IPS-11a (cell line): ENCODE measurements at regions not wholly inside any gene's neighbourhood (a gene's known extent, or its start where the extent isn't known, plus 50 kb on each side); places are given as distances from the start of the nearest gene placed in this dataset.
"Not testable (repeated sequence)": the region's sequence is repeated elsewhere in the genome, so short reads cannot be mapped to it uniquely, and the experiment has no call there.

Experiments
- H3K4me3 ChIP-seq: one replicate; pipeline ENCODE4 v1.5.1; 2013; ENCODE audit warnings: low read depth, low read length, control low read depth

DNA sequence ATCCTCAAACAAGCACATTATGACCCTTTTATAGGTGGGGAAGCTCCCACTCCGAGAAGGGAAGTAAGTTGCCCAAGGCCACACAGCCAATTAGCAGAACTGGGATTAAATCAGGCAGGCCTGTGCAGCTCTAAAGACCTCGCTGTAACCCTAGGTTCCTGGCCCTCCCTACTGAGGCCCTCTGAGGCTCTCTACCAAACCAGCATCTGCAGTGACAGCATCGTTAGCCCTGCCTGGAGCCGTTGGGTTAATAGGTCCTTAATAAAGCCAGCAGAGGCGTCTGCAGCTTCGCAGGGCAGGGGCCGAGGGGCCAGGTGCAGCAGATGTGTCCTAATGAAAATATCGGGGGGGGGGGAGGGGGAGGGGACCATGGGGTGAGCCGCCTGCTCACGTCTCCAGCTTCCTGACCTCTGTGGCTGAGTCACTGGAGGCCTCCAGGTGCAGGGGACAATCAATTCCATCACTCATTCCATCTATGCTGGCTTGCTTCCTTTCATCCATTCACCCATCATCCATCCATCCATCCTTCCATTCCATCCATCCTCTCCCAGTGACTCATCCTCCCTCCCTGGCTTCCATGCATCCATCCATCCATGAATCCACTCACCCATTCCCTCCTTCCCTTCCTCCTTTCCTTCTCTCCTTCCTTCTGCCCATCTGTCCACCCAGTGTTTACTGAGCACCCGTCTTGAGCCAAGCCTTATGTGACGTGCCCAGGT is 203.9 kb downstream of the C9orf50 start:
- H3K4me3 ChIP-seq: no peak overlapping the region

DNA sequence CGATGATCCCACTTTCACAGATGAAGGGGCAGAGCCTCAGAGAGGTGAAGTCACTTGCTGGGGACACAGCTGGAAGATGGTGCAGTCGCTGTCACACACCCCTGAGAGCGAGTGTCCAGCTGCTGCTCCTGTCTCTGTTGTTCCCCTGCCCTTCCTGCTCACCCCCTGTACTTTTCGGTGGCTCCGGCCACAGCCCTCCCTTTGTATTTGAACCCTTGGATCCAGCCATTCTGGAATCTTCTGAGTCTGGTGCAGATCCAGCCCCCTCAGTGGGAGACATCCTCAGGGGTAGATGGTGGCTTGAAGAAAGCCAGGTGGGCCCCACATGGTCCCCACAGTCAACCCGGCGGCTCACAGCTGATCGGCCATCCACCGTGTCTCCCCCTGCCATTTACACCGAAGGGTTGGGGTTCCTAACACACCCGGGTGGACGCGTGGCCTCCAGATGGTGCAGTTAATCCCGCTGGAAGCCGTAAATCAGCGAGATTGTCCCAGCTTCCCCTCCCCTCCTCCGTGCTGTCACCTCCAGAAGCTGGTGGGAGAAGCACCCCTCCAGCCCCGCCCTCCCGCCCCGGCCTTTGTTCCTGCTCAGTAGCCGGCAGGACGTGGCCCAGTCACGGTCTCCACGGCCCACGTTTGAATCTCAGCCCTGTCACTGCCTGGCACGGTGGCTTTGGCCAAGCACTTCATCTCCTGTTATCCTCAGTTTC is 204.8 kb downstream of the C9orf50 start:
- H3K4me3 ChIP-seq: no peak overlapping the region

DNA sequence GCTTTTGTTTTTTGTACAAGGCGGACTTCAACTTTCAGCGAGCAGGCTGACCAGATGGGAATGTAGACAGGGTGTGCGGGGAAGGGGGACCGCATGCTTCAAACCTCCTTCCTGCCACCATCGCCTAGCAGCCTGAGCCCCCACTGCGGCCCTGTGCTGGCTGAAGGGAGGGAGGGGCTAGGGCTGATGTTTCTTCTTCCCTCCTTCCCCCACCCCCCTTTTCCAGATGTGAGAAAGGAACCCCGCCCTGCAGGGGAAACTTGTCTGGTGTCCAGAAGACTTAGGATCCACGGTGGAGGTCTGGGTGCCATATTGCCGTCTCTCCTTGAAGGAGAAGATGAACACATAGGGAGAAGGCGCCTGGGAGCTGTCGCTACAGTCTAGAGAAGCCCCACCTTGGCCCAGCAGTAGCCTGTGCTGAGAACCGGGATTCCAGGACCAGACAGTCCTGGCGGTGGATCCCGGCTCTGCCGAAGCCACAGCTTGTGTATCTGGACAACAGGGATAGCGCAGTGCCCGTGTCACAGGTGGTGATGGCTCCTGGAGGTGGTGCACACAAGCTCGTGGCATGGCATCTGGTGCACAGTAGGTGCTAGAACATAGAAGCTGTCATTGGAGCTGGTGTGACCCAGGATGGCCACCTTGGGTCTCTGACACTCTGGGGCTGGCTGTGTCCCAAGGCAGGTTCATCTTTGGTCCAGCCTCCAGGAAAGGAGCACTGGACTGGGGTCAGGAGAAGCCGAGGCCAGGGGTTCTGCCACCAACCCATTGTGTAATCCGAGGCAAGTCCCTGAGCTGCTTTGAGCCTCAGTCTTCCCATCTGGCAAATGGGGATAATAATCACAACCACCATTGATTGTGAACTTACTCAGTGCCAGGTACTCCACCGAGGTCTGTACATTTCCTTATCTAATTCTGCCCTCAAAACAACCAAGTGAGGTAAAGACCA is 205.6 kb downstream of the C9orf50 start:
- no peak overlapping the region for H3K4me3 ChIP-seq

DNA sequence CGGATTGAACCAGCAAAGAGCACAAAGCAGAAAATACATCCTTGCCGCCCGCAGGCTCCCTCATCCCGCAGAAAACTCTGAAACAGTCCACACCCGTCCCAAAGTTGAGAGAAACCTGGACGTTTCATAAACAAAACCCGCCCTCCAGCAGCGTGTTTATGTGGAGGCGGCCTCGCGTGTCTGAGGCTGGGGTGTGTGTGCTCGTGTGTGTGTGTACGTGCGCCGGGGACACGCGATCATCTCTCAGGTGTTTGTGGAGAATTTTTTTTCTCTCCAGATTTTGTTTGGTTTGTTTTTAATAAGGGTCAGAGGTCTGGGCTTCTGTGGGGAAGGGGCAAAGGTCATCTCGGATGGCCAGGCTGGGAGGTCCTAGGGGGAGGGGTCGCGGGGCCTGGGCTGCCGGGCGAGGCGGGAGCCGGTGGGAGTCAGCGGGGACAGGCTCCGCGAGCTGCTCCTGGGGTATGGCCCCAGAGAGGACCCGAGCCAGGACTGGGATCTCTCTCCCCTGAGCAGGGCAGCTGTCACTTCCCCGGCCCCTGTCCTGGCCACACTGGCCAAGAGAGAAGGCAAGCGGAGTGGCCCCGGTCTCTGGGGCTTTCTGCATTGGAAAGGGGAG is 206.4 kb downstream of the C9orf50 start:
- H3K4me3 ChIP-seq: no peak overlapping the region

DNA sequence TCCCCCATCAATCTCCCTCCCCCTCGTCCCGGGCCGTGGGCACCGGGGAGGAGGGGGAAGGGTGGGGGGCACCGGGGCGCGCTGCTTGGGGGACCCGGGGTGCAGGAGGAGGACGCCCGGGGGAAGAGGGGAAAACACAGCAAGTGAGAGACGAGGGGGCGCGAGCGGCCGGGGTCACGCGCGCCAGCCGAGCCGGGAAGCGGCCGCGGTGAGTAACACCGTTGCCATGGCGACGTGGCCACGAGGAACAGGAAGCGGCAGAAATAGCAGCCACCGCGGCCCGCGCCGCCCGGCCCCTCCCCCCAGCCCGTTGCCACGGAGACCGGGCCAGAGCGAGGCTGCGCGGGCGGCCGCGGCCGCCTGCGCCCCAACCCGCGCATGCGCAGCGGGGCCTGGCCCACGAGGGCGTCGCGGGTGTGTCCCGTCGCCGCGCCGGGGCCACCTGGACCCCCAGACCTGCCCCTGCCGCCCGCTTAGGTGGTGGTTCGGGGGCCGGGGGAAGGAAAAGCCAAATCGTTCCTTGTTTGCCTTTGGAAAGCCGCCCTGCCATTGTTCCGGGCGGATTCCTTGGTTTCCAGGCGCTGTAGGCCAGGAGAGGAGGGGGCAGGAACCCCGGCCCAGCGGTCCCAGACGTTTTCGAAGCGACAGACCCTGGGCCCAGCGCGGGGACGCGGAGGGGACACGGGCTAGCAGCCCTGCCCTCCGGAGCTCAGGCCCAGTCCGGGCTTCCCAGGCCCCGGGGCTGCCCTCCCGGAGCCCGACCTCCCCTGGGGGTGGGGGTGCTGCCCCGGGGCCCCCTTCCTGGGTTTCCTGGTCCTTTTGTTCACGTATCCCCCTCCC is 207.1 kb downstream of the C9orf50 start:
- H3K4me3 ChIP-seq: peak overlapping the region; percentile 24

DNA sequence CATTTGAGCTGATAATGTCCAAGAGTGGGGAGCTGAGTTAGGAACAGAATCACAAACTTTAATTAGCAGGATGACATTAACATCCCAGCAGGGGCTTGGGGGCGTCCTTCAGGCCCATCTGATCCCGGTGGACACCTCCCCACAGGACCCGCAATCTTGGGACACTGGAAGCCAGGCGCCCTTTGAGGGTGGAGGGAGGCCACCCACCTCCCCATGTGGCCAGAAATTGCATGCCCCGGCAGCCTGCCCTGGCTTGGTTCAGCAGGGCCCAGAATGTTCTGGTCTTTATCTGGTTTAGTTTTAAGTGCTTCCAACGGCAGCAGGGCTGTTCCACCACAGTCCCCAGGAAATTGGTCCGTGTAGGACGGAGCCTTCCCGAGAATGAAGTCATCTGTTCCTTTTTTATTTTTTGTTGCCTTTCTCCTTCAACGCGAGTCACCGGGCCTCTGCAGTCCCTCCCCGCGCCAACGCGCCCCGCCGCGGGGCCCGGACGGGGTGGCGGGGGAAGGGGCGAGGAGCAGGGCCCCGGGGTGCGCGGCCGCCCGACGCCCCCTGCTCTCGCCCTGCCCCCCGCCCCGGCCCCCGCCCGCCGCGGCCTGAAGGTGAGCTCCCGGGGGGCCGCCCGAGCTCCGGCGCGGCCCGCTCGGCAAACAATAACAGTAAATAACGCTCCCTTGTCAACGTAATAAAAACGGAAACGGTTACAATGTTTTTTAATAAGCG is 207.9 kb downstream of the C9orf50 start:
- peak overlapping the region; percentile 24 for H3K4me3 ChIP-seq

DNA sequence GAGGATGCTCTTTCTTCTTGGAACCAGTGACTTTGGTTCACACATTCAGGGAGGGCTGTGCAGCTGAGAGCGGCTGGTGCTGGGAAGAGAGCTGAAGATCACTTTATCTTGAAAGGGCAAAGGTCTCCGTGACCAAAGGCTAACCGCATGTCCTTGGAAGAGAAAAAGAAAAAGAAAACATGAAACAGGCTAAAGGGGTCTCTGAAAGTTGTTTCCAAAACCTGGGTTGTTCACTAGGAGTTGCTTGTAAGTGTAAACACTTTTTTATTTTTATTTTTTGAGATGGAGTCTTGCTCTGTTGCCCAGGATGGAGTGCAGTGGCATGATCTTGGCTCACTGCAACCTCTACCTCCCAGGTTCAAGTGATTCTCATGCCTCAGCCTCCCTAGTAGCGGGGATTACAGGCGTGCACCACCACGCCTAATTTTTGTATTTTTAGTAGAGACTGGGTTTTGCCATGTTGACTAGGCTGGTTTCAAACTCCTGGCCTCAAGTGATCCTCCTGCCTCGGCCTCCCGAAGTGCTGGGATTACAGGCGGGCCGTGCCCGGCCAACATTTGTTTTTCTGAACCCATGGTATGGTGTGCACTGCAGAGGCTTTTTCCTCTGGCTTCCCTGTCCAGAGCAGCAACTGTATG is 208.6 kb downstream of the C9orf50 start:
- H3K4me3 ChIP-seq: not testable (repeated sequence)

DNA sequence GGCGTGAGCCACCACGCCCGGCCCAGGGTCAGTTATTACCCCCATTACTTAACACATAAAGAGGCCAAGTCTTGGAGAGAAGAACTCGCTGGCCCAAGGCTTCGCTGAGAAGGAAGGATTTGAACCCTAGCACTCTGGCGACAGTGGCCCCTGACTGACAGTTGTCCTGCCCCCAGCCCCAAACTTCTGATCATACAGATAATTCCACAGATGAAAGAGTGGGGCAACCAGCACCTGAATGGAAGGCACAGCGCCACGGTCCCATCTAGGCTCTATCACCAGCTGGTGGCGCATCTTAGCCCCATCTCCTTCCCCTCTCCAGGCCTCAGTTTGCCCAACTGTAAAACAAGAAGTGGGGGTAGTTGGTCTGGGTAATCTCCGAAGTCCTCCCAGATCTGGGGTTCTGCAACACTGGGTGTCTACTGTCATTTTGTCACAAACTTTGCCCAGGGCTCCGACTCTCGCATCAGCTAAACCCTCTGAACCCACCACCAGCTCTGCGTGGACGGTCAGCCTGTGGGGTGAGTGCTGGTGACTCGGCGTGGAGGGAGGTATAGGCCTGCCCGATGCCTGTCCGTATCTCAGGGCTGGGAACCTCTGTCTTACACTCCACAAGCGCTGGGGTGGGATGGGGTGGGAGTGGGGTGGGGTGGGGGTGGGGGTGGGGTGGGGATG is 209.3 kb downstream of the C9orf50 start:
- H3K4me3 ChIP-seq: no peak overlapping the region

DNA sequence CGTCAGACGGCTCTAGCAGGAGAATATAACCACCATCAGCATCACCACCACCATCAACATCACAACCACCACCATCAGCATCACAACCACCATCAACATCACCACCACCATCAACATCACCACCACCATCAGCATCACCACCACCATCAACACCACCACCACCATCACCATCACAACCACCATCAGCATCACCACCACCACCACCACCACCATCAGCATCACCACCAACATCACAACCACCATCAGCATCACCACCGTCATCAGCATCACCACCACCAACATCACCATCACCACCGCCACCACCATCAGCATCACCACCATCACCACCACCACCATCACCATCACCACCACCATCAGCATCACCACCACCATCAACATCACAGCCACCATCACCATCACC is 210.7 kb downstream of the C9orf50 start:
- no peak overlapping the region for H3K4me3 ChIP-seq

DNA sequence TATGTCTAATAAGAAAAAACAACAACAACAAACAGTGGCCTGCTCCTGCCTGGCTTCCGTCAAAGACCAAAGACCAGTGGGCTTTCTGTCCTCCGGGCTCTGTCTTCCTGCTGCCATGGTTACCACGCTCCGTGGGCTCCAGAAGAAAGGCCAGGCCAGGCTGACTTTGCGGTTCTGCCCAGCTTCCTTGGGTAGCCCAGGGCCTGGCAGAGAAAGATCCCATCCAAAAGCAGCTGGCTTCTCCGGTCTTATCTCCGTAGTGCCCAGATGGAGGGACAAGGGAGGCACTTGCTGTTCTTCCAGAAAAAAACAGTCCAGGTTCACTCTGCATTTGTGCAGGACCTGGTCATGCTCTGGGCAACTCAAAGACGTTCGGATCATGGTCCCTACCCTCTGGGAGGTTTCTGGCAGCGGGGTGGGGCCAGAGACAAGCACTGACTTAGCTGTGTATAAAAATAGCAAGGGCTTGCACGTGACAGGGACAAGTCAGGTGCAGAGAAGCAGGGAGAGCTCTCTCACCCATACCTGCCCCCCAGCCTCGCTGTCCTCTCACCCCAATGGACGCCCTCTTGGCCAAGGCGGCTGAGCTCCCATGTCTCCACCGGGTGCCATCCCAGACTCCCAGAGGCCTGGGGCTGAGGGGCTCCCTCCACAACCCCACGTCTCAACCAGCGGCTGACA is 212.2 kb downstream of the C9orf50 start:
- H3K4me3 ChIP-seq: no peak overlapping the region

DNA sequence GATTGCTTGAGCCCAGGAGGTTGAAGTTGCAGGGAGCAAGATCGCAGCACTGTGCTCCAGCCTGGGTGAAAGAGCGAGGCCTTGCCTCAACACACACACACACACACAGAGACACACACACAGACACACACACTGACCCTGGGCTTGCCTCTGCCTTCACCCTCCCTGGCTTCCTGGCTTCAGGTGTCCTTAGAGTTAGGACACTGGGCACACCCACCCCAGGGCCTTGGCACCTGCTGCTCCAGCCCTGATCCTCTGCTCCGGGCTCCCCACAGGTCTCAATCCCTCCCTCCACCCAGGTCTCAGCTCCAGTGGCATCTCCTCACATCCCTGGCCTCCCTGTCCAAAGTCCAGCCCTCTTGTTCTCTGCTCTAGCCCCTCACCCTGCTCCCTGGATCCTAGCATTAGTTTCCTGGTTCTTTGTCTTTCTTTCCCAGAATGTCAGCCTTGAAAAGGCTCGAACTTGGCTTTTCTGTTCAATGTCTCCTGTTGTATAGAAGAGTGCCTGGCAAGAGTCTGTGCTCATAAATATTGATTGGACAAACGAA is 212.9 kb downstream of the C9orf50 start:
- no peak overlapping the region for H3K4me3 ChIP-seq

DNA sequence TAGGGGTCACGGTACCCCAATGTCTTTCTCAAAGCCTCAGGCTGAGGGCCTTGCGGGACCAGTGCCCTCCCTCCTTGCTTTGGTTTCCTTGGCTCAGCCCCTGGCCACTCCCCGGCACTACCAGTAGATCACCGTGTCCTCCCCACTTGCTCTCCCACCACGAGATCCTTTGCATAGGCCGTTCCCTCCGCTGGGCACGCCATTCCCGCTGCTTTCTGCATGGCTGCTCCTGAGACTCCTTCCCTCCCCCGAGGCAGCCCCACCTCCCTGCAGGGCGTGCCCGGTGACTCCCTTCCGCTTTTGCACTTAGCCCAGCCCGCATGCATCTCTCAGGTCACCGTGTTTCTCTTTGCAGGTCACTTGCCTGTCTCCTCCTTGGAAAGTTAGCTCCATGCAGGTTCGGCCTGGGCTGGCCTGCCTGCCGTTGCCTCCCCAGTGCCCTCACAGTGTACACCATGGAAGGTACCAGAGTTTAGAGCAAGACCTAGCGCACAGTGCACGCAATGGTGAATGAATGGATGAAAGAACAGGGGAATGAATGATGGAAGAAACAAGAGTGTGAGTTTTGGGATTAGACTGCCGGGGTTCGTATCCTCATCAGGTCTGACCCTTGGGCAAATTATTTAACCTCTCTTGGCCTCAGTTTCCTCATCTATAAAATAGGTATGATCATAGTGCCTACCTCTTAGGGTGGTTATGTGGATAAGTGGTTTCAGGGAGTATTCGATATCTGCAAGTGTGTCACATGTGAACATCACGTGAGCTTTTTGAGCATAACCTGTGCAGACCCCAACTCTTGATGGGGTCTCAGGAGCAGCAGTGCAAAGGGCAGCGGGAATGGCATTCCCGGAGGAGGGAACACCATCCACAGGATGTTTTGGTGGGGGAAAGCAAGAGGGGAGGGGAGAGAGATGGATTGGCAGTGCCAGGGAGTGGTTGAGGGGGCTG is 214.3 kb downstream of the C9orf50 start:
- no peak overlapping the region for H3K4me3 ChIP-seq

DNA sequence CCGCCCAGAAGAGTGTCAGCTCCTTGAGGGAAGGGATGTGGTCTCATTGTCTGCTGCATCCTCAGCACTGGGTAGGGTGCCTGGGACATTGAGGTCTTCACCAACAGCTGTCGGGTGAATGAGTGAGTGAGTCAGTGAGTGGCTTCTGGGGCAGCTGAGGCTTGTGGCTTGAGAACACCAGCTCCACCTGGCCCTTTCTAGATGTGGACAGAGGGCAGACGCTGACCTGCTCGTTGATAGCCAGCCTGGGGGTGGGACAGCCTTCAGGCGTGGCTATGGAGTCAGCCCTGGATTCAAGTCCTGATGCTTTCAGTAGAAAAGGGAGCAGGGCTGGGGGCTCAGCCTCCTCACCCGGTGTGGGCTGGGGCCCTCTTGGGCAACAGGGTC is 215.1 kb downstream of the C9orf50 start:
- H3K4me3 ChIP-seq: no peak overlapping the region

DNA sequence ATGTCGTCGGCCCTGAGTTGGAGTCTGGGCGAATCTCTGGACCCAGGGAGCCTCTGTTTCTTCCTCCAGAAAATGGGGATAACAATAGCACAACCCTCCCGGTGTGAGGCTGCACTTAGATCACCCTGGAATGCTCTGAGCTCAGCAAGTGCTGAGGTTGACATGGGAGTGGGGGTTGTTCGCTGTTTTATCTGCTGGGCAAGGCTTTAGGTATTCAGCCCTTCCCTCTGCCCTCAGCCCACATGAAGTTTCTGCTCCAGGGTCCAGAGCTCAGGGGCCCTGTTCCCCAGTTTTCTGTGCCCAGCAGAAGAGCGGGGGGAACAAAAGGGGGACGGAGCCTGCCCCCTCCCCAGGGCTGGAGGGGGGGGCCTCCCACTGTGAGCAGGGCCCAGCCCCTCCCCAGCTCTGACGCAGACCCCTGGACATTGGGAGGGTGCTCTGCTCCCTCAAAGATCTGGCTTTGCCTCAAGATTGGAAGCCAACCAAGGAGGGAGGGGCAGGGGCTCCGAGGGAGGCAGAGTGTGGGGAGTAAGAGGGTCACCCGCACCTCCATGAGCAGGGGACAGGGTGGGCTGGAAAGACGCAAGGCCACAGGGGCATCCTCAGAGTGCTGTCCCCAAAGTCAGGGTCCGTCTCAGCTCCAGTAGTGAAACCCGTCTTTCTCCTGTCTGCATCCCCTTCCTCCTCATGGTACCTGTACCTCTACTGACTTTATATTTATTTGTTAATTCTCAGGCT is 215.6 kb downstream of the C9orf50 start:
- H3K4me3 ChIP-seq: no peak overlapping the region

DNA sequence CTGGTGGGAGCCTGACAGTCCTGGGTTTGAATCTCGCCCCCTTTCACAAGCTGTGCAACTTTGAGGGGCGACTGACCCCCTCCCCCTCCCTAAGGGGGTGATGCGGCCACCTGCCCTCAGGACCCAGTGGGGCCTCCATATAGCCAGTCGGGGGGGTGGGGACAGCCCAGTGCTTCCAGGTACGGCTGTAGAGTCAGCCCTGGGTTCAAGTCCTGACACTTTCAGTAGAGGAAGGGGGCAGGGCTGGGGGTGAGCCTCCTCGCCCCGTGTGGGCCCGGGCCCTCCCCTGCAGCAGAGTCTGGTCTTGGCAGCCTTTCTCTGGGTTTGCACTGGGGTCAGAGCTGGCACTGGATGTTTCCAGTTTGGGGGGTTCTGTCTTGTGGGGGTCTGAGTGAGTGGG is 216.3 kb downstream of the C9orf50 start:
- H3K4me3 ChIP-seq: no peak overlapping the region
